KMS-11 (cell line): ENCODE measurements at regions not wholly inside any gene's neighbourhood (a gene's known extent, or its start where the extent isn't known, plus 50 kb on each side); places are given as distances from the start of the nearest gene placed in this dataset.

Experiments used
- H2AFZ ChIP-seq: fragments of 200-600 bp; sonication (generic); 2 replicates; pipeline ENCODE4 v1.6.1; 2016; ENCODE audit warnings: antibody characterized with exemption, mixed run types, low read depth
- H3K27ac ChIP-seq: fragments of 200-600 bp; sonication (generic); 2 replicates; pipeline ENCODE4 v1.6.1; 2016; ENCODE audit warnings: mild to moderate bottlenecking, mixed run types
- H3K27me3 ChIP-seq: fragments of 200-600 bp; sonication (generic); 2 replicates; pipeline ENCODE4 v1.6.1; 2017; ENCODE audit warnings: mild to moderate bottlenecking, low read depth, mixed run types, moderate library complexity; ENCODE audit not compliant: insufficient read depth
- H3K36me3 ChIP-seq: fragments of 200-600 bp; sonication (generic); 2 replicates; pipeline ENCODE4 v1.6.1; 2017; ENCODE audit warnings: mild to moderate bottlenecking, mixed run types; ENCODE audit not compliant: insufficient read depth
- H3K4me1 ChIP-seq: fragments of 200-600 bp; sonication (generic); 2 replicates; pipeline ENCODE4 v1.6.1; 2016; ENCODE audit warnings: mild to moderate bottlenecking, low read depth, mixed run types; ENCODE audit not compliant: poor library complexity, severe bottlenecking
- H3K4me2 ChIP-seq: fragments of 200-600 bp; sonication (generic); 2 replicates; pipeline ENCODE4 v1.7.0; 2016; ENCODE audit warnings: mild to moderate bottlenecking, mixed run types
- H3K4me3 ChIP-seq: fragments of 200-600 bp; sonication (generic); IDR thresholded peaks from 2 replicates; pipeline ENCODE4 v1.6.1; 2017; ENCODE audit warnings: low read depth, low read length, mixed read lengths; ENCODE audit not compliant: insufficient read depth
- H3K79me2 ChIP-seq: fragments of 200-600 bp; sonication (generic); 2 replicates; pipeline ENCODE4 v1.6.1; 2016; ENCODE audit warnings: low read depth, mixed run types; ENCODE audit not compliant: insufficient read depth
- H3K9ac ChIP-seq: fragments of 200-600 bp; sonication (generic); 2 replicates; pipeline ENCODE4 v1.6.1; 2016; ENCODE audit warnings: mild to moderate bottlenecking, mixed run types
- H4K20me1 ChIP-seq: fragments of 200-600 bp; sonication (generic); 2 replicates; pipeline ENCODE4 v1.6.1; 2016; ENCODE audit warnings: mild to moderate bottlenecking, mixed run types; ENCODE audit not compliant: insufficient read depth
- CTCF ChIP-seq: fragments of 200-600 bp; sonication (generic); conservative IDR thresholded peaks from 2 replicates; pipeline ENCODE4 v1.6.1; 2017; ENCODE audit warnings: low read depth, mild to moderate bottlenecking, antibody characterized with exemption, low read length, moderate library complexity, mixed read lengths

GRCh38 chr6:159623156-159623555 lies 69.9 kb downstream of the SOD2 start:
- Histone ChIP-seq H3K4me3 (no peak overlapping the region), H3K36me3 (no peaks in the 10 kb centered on the region), H2AFZ (no peak overlapping the region)

GRCh38 chr6:159620947-159621346 lies 72.1 kb downstream of the SOD2 start:
- no peak overlapping the region for H3K9ac ChIP-seq
- no peak overlapping the region for H3K4me2 ChIP-seq
- no peak overlapping the region for H3K4me3 ChIP-seq
- H3K79me2 ChIP-seq, result no peaks in the 10 kb centered on the region
- H3K27ac ChIP-seq, result no peak overlapping the region
- no peaks in the 10 kb centered on the region for H3K27me3 ChIP-seq
- H4K20me1 ChIP-seq, result no peaks in the 10 kb centered on the region
- TF ChIP-seq CTCF, result no peak
- no peaks in the 10 kb centered on the region for H3K36me3 ChIP-seq
- no peaks in the 10 kb centered on the region for H3K4me1 ChIP-seq
- no peak overlapping the region for H2AFZ ChIP-seq

More at GRCh38 chr6:159623156-159623555, 69.9 kb downstream of the SOD2 start:
- H4K20me1 ChIP-seq, result no peaks in the 10 kb centered on the region
- H3K4me2 ChIP-seq, result no peak overlapping the region
- no peaks in the 10 kb centered on the region for H3K79me2 ChIP-seq
- H3K9ac ChIP-seq, result no peak overlapping the region
- no peak for TF ChIP-seq CTCF
- H3K27me3 ChIP-seq, result no peaks in the 10 kb centered on the region
- H3K27ac ChIP-seq, result no peak overlapping the region
- no peaks in the 10 kb centered on the region for H3K4me1 ChIP-seq

GRCh38 chr6:159617444-159617843 lies 75.6 kb downstream of the SOD2 start:
- no peaks in the 10 kb centered on the region for H3K79me2 ChIP-seq
- TF ChIP-seq CTCF, result no peak
- H3K27me3 ChIP-seq, result no peaks in the 10 kb centered on the region
- no peak overlapping the region for H3K4me3 ChIP-seq
- H2AFZ ChIP-seq, result no peak overlapping the region
- no peaks in the 10 kb centered on the region for H3K36me3 ChIP-seq
- no peak overlapping the region for H3K27ac ChIP-seq
- H3K4me1 ChIP-seq, result no peaks in the 10 kb centered on the region
- H4K20me1 ChIP-seq, result no peaks in the 10 kb centered on the region
- no peak overlapping the region for H3K9ac ChIP-seq
- H3K4me2 ChIP-seq, result no peak overlapping the region

- TF ChIP-seq CTCF, result no peak
- H3K4me3 ChIP-seq, result no peak overlapping the region
- no peak overlapping the region for H3K4me2 ChIP-seq
- H3K27me3 ChIP-seq, result no peaks in the 10 kb centered on the region
- H2AFZ ChIP-seq, result no peak overlapping the region
- no peaks in the 10 kb centered on the region for H4K20me1 ChIP-seq
- no peaks in the 10 kb centered on the region for H3K36me3 ChIP-seq
- H3K27ac ChIP-seq, result no peak overlapping the region
- H3K9ac ChIP-seq, result no peak overlapping the region
- H3K4me1 ChIP-seq, result no peaks in the 10 kb centered on the region
- no peaks in the 10 kb centered on the region for H3K79me2 ChIP-seq
Observed at GRCh38 chr6:159616456-159616855, 76.6 kb downstream of the SOD2 start.

GRCh38 chr6:159615918-159616317 lies 77.1 kb downstream of the SOD2 start:
- Histone ChIP-seq H3K79me2 (no peaks in the 10 kb centered on the region), H3K27me3 (no peaks in the 10 kb centered on the region), H3K4me3 (no peak overlapping the region), H3K27ac (no peak overlapping the region), H3K4me1 (no peaks in the 10 kb centered on the region), H3K4me2 (no peak overlapping the region), H4K20me1 (no peaks in the 10 kb centered on the region), H2AFZ (no peak overlapping the region), H3K9ac (no peak overlapping the region), H3K36me3 (no peaks in the 10 kb centered on the region)
- no peak for TF ChIP-seq CTCF
